ENCODE measurements at regions not wholly inside any gene's neighbourhood (a gene's known extent, or its start where the extent isn't known, plus 50 kb on each side); places are given as distances from the start of the nearest gene placed in this dataset.

DNA sequence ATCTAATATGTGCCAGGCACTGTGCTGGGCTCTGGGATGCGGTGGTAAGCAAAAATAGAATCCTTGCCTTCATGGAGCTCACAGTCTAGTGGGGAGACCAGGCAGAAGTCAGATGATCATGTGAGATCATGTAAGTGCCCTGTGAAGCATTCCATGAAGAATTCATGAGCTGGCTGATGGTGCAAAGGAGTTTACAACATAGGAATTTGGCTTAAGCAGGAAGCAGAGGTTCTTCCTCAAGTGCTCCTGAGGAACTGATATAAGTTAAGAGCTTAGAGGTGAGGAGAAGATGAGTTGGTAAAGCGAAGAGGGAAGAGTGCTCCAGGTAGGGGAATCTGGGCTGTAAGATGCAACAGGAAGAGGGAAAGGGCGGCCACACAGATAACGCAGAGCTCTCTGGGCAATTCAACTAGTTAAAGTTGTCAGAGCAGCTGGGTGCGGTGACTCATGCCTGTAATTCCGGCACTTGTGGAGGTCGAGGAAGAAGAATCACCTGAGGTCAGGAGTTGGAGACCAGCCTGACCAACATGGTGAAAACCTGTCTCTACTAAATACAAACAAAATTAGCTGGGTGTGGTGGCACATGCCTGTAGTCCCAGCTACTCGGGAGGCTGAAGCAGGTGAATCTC, 78.5 kb upstream of the SPATA31D4 start:
- DNase-seq (ENCODE audit: low spot score in 2 of 2) (no peak), ATAC-seq (no peak)
- Mint-ChIP-seq H3K9me3 (no peaks in the 10 kb centered on the region), H3K27ac (no peak overlapping the region), H3K4me3 (no peak overlapping the region), H3K4me1 (no peaks in the 10 kb centered on the region), H3K36me3 (no peaks in the 10 kb centered on the region)

DNA sequence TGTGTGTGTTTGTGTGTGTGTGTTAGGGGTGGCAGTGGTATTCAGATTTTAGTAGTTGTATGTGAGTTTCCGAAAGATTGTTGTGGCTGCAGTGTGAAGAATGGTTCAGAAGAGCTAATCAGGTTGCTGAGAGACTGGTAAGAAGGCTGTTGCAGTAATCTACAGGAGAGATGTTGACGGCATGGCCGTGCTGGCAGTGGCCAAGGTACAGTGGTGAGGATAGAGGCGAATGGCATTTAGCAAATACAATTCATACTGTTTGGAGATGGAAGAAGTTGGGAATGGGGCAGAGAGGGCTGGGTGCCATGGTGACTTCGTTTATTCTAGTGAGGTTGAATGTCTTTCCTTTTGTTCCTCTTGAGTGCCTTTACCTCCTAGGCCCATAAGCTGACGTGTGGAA, 77.5 kb upstream of the SPATA31D4 start:
- Mint-ChIP-seq H3K4me3 (no peak overlapping the region), H3K36me3 (no peaks in the 10 kb centered on the region), H3K27ac (no peak overlapping the region), H3K4me1 (no peaks in the 10 kb centered on the region), H3K9me3 (no peaks in the 10 kb centered on the region)
- DNase-seq (ENCODE audit: low spot score in 2 of 2) (no peak), ATAC-seq (no peak)

DNA sequence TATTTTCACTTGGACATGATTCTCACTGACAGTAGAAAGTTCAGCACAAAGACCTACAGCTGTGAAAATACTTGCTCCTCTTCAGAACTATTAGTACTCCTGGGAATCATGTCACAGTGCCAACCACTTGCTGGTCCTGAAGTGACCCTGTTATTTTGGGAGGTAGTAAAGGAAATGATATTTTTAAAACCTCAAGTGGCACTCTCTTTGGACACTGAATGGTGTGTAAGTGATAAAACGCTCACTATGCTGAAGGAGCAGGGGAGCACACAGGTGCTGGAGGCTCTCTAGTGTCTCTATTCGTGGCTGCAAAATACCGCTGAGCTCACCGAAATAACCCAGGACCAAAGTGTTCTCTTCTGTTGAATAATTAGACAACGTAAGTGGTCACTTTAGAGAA, 76.9 kb upstream of the SPATA31D4 start:
- Mint-ChIP-seq H3K4me1 (no peaks in the 10 kb centered on the region), H3K9me3 (no peaks in the 10 kb centered on the region), H3K36me3 (no peaks in the 10 kb centered on the region), H3K4me3 (no peak overlapping the region), H3K27ac (no peak overlapping the region)
- ATAC-seq (no peak), DNase-seq (ENCODE audit: low spot score in 2 of 2) (no peak)

DNA sequence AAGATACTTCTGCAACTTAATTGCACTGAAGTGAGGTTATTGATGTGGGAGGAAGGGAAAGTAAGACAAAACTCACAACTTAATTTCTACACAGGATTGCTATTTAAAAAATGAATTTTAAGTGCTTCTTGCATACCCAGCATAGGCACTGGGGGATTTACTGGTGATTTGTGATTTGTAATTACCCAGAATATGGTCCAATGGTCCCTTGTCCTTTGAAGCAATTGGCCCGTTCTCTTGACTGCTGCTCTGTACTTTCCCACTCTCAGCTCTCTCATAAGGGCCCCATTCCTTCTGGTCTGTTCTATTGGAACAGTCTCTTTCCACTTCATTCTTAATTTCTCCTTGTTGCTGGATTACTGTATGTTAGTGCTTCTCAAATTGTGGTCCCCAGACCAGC, 75.4 kb upstream of the SPATA31D4 start:
- Mint-ChIP-seq H3K4me3 (no peak overlapping the region), H3K9me3 (no peaks in the 10 kb centered on the region), H3K36me3 (no peaks in the 10 kb centered on the region), H3K4me1 (no peaks in the 10 kb centered on the region), H3K27ac (no peak overlapping the region)
- no peak for DNase-seq (ENCODE audit: low spot score in 2 of 2)
- ATAC-seq, result no peak

DNA sequence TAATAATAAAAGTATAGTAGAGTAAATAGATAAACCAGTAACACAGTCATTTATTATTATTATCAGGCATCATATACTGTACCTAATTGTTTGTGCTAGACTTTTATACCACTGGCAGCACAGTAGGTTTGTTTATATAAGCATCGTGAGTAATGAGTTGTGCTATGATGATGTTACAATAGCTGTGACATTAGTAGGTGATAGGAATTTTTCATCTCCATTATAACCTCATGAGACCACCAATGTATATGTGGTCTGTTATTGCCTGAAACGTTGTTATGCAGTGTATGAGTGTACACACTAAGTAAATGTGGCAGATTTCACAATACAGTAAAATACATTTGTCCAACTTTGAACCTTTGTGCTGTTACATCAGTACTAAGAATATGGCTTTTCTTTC, 72.7 kb upstream of the SPATA31D4 start:
- Mint-ChIP-seq H3K27ac (no peak overlapping the region), H3K36me3 (no peaks in the 10 kb centered on the region), H3K9me3 (no peaks in the 10 kb centered on the region), H3K4me3 (no peak overlapping the region), H3K4me1 (no peaks in the 10 kb centered on the region)
- no peak for ATAC-seq
- no peak for DNase-seq (ENCODE audit: low spot score in 2 of 2)

DNA sequence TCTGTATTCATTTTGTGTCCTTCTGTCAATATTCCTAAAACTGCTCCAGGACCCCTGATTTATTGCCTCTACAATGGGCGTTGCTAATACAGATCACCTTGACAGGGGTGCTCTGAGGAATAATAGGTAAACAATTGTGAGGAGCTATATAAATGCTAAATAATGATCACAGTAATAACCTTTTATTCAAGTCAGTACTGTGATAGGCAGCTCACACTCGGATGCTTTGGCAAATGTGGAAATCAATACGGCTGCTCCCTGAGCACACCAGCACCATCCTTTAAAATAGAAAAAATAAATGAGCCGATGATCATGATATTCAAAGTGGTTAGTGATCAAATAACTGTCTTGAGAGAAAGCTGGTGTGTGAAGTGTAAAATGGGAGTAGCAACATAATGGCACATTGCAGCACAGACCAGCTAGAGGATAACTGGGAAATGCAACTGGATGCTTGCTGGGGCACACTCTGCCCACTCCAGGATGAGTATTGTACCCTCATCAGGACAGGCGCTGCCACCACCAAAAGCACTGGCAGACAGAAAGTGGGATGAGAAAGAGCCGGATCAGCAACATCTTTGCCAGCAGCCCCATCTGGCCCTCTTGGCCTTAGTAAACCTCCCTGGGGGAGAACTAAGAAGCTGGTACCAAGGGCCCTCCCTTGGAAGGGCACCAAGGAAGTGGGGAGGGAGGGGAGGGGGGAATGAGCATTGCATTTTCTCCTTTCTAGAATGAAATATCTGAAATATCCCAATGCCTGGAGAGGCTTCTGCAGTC, 69.4 kb upstream of the SPATA31D4 start:
- DNase-seq (ENCODE audit: low spot score in 2 of 2), result no peak
- Mint-ChIP-seq H3K4me3 (no peak overlapping the region), H3K9me3 (no peaks in the 10 kb centered on the region), H3K27ac (no peak overlapping the region), H3K36me3 (no peaks in the 10 kb centered on the region), H3K4me1 (no peaks in the 10 kb centered on the region)
- no peak for ATAC-seq

DNA sequence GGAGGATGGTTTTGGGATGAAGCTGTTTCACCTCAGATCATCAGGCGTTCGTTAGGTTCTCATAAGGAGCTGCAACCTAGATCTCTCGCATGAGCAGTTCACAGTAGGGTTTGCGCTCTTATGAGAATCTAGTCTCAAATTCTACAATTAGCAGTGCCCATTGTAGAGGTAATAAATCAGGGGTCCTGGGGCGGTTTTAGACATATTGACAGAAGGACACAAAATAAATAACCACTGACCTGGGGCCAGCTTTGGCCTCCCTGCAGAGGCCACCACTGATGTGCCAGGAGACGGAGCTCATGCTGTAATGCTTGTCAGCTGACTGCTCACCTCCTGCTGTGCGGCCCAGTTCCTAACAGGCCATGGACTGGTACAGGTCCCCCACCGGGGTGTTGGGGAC, 67.6 kb upstream of the SPATA31D4 start:
- ATAC-seq, result no peak

DNA sequence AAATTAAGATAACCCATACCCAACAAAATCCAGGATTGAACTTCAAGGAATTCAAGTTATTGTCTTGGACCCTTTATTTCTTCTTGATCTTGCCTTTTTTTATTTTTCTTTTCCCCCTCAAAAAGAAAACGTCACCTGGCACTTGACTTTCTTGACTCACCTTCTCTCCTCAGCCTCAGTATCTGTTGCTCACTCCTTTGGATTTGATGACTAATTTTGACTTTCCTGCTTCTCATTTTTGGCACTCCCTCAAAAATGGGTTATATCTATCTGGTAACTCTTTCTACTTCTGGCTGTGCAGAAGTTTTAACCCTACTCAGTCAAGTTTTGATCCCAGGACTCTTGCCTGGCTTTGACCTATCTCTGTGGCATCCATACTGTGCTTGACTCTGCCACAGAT, 66.6 kb upstream of the SPATA31D4 start:
- no peaks in the 10 kb centered on the region for H3K4me1 Mint-ChIP-seq
- H3K27ac Mint-ChIP-seq, result no peak overlapping the region
- ATAC-seq, result no peak
- DNase-seq (ENCODE audit: low spot score in 2 of 2), result no peak
- H3K4me3 Mint-ChIP-seq, result no peak overlapping the region
- H3K36me3 Mint-ChIP-seq, result no peaks in the 10 kb centered on the region
- H3K9me3 Mint-ChIP-seq, result peaks cover 3% of the 10 kb centered on the region

More for the DNA sequence above, 67.6 kb upstream of the SPATA31D4 start:
- H3K4me1 Mint-ChIP-seq, result no peaks in the 10 kb centered on the region
- no peak overlapping the region for H3K4me3 Mint-ChIP-seq
- H3K9me3 Mint-ChIP-seq, result peaks cover 3% of the 10 kb centered on the region
- H3K27ac Mint-ChIP-seq, result no peak overlapping the region
- no peaks in the 10 kb centered on the region for H3K36me3 Mint-ChIP-seq
- no peak for DNase-seq (ENCODE audit: low spot score in 2 of 2)

DNA sequence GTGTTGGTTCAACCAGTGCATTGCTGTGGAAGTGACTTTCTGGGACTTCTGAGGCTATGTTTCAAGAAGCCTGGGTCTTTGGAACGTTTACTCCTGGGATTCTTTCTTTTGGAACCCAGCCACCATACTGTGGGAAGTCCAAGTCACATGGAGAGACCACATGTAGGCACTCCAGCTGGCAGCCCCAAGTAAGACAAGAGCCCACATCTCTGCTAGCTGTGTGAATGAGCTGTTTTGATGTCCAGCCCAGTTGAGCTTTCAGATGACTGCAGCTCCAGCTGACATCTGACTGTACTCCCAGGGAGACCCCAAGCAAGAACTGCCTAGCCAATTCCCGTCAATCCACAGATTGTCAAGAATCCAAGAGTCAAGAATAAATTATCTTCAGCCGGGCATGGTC, 60.1 kb upstream of the SPATA31D4 start:
- Mint-ChIP-seq H3K36me3 (no peaks in the 10 kb centered on the region), H3K9me3 (peaks cover 3% of the 10 kb centered on the region), H3K4me3 (no peak overlapping the region), H3K4me1 (no peaks in the 10 kb centered on the region), H3K27ac (no peak overlapping the region)
- no peak for ATAC-seq
- DNase-seq (ENCODE audit: low spot score in 2 of 2), result no peak

DNA sequence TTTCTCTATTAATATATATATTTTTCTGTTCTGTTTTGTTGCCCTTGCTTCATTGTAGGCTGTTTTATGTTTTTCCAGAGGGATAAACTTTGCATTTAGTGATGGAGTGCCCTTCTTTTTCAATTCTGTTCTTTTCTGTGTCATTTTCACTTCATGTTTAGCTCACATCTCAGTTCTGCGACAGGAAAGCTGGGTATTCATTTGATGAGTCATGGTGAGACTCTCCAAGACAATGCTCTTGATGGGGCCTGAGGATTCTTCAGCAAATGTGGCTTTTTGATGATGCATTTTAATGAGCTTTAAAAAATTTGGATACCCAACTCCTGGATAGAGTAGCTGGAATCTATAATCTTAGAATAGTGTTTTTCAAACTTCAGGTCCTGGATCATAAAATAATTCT, 56.5 kb upstream of the SPATA31D4 start:
- H3K36me3 Mint-ChIP-seq, result no peaks in the 10 kb centered on the region
- H3K9me3 Mint-ChIP-seq, result no peaks in the 10 kb centered on the region
- DNase-seq (ENCODE audit: low spot score in 2 of 2) (no peak), ATAC-seq (no peak)
- H3K4me1 Mint-ChIP-seq, result no peaks in the 10 kb centered on the region
- H3K4me3 Mint-ChIP-seq, result no peak overlapping the region
- H3K27ac Mint-ChIP-seq, result no peak overlapping the region

DNA sequence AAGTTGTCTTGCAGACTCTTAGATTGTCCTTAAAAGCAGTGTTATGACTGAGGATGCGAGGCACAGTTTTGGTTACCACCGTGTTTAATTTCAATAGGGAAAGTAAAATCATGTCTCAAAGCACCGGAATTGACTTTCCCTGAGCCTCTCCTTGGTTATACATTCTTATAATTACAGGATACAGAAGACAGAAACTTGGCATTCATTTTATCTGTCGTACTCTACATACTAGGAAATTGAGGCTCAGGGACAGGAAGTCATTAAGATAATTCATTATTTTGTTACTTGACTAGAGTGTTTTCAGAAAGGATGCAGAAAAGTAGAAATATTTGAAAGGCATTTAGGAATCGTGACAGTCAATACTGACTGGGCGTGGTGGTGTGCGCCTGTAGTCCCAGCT, 54.0 kb upstream of the SPATA31D4 start:
- ATAC-seq (no peak), DNase-seq (ENCODE audit: low spot score in 2 of 2) (no peak)
- H3K36me3 Mint-ChIP-seq, result no peaks in the 10 kb centered on the region
- no peak overlapping the region for H3K27ac Mint-ChIP-seq
- H3K4me3 Mint-ChIP-seq, result no peak overlapping the region
- no peaks in the 10 kb centered on the region for H3K9me3 Mint-ChIP-seq
- H3K4me1 Mint-ChIP-seq, result no peaks in the 10 kb centered on the region

DNA sequence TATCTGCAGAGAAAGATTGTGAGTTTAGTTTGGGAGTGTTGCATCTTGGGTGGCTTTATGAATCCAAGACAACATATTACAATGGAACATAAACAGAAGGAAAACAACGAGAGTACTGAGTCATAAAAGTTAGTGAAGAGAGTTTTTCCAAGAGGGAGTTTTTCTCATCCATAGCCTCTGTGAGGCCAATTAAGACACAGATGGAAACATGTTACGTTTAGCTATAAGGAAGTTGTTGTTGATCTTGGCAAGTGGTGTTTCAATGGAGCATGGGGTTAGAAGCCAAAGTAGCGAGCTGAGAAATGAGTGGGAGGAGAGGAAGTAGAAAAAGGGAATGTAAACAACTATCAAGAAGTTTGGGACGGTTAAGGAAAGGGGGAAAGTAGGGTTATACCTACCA, 53.3 kb upstream of the SPATA31D4 start:
- Mint-ChIP-seq H3K4me3 (no peak overlapping the region), H3K36me3 (no peaks in the 10 kb centered on the region), H3K9me3 (no peaks in the 10 kb centered on the region), H3K4me1 (no peaks in the 10 kb centered on the region), H3K27ac (no peak overlapping the region)
- ATAC-seq, result no peak
- DNase-seq (ENCODE audit: low spot score in 2 of 2), result no peak

DNA sequence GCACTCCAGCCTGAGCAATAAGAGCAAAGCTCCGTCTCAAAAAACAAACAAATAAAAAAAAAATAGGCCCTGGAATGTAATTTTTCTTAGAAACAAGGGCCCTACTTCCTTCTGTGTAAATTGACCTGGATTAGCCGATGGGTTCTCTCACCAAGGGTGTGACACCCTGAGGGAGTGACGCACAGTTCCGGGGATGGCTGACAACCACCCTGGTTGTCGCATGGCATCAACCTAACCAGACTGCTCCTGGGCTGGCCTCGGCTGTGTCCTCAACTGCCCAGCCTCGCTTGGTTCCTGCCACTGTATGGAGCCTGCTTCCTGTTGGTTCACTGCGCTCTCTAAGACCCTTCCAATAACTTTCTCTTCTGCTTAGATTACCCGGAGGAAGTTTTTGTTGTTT, 51.2 kb upstream of the SPATA31D4 start:
- H3K36me3 Mint-ChIP-seq, result no peaks in the 10 kb centered on the region
- no peak overlapping the region for H3K4me3 Mint-ChIP-seq

More for the DNA sequence above, 51.2 kb upstream of the SPATA31D4 start:
- Mint-ChIP-seq H3K27ac (no peak overlapping the region), H3K9me3 (no peaks in the 10 kb centered on the region), H3K4me1 (no peaks in the 10 kb centered on the region)
- DNase-seq (ENCODE audit: low spot score in 2 of 2) (no peak), ATAC-seq (no peak)

Measured in stimulated activated effector memory CD8-positive, alpha-beta T cell treated with anti-CD3 and anti-CD28 coated beads, Interleukin-12 subunit alpha, Interleukin-12 subunit beta, amount 100 ng/mL, for 72 hours (primary cell).